T47D (cell line): ENCODE measurements at regions not wholly inside any gene's neighbourhood (a gene's known extent, or its start where the extent isn't known, plus 50 kb on each side); places are given as distances from the start of the nearest gene placed in this dataset.

Experiments used
- DNase-seq, 2 experiments: peaks; one replicate each; pipeline versions ENCODE4 v3.0.0 to v3.0.0-alpha.2; 2011 to 2012; ENCODE audit warnings: low read depth in 1 of 2, low spot score in 1 of 2
- JUND ChIP-seq: IDR thresholded peaks from 2 replicates; pipeline ENCODE4 v1.6.1; 2012; ENCODE audit warnings: low read depth
- in situ Hi-C: cut with HindIII; loops from 2 replicates; pipeline ENCODE4 v1.10.0; 2016; ENCODE audit warnings: low sequenced_read_pairs, low pct_unique_long_range_greater_than_20kb

DNA sequence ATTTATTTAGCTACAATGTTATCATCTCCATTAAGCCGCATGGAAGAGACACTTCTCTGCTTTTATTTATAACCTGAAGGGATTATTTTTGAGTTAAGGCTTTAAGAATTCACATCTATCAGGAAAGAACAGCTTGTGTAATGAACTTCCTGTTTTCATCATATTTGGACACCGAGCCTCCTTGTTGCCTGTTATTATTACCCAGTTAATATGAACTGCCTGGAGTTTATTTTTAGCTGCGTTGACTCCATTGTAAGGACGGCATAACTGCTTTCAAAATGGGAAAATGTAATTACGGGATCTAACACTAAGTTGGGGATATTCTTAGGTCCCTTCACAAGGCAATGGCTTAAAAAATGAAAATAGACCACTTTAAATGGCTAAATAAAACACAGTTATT is 89.0 kb upstream of the NR4A3 start:
- DNase-seq = no peak
- TF ChIP-seq JUND = no peak
- in situ Hi-C loops = no loop called here

GRCh38 chr9:99735041-99735440 is 86.6 kb upstream of the NR4A3 start:
- DNase-seq = no peak
- TF ChIP-seq JUND = no peak
- in situ Hi-C loops = no loop called here

GRCh38 chr9:99736291-99736690 is 85.4 kb upstream of the NR4A3 start:
- no peak for TF ChIP-seq JUND
- no peak for DNase-seq
- in situ Hi-C loops = no loop called here

DNA sequence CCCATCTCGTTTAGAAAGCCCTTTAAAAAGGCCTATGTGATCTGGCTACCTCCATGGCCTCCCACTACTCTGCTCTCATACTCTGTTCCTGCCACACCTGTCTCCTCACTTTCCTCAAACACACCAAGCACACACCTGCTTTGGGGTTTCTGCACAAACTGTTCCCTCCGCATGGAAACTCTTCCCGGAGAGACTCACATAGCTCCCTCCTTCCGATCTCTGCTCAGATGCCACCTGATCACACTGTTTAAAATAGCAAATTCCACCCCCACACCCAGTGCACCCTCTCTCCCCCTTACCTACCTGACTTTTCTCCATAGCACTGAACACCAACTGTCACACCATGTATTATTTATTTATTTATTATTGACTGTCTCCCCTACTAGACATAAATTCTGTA is 84.0 kb upstream of the NR4A3 start:
- in situ Hi-C loops = no loop called here
- no peak for TF ChIP-seq JUND
- no peak for DNase-seq

DNA sequence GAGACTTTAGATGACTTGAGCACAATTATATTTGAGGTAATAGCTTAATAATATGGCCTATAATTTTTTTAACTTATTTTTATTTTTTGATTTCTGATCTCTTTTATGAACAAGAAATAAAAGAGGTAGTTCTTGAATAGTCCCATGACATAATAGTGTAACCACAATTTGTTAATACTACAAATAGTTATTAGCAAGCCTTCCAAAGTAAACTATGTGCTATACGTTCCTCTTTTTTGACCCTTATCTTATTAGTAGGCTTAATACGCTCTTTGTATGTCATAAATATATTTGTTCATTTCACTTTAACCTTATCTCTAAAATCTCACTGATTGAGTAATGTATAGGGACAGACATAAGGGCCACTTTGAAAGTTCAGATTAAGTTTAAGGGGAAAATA is 78.7 kb upstream of the NR4A3 start:
- no peak for TF ChIP-seq JUND
- in situ Hi-C loops = no loop called here
- DNase-seq = no peak

- no peak for TF ChIP-seq JUND
- DNase-seq = no peak
- in situ Hi-C loops = no loop called here
Observed at GRCh38 chr9:99743455-99743854, 78.2 kb upstream of the NR4A3 start.

DNA sequence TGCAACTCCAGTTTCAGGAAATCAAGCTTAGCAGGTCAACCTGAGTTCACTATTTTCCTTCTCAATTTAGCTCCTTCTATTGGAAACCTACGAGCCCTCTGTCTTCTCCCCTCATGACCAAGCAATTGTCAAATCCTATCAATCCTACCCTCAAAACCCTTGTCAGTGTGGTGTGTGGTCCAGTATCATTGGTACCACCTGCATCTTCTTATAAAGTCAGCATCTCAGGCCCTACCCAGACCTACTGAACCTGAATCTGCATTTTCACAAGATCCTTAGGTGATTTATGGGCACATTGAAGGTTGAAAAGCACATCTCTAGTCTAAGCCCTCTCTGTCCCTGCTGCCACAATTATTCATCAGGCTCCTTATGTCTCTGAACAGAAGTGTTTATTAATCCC is 77.6 kb upstream of the NR4A3 start:
- no peak for TF ChIP-seq JUND
- in situ Hi-C loops = no loop called here
- no peak for DNase-seq

GRCh38 chr9:99745085-99745484 is 76.6 kb upstream of the NR4A3 start:
- in situ Hi-C loops = no loop called here
- no peak for TF ChIP-seq JUND
- no peak for DNase-seq

DNA sequence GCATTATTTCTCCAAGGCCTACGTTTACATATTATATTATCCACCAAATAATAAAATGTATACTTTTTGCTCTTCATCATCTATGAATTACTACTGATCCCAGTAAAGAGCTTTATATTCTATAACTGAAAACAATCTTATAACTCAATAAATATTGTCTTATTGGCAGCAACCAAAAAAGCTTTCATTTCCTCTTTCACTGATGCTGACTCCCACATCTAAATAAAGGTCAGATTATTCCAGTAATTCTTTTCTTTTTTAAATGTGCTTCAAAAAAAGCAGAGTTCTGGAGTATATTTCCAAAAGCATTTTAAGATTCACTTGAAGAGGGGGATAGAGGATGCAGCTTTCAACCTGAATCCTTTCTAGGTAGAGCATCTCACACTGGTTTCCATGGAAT is 75.3 kb upstream of the NR4A3 start:
- no peak for TF ChIP-seq JUND
- no peak for DNase-seq
- in situ Hi-C loops = no loop called here

DNA sequence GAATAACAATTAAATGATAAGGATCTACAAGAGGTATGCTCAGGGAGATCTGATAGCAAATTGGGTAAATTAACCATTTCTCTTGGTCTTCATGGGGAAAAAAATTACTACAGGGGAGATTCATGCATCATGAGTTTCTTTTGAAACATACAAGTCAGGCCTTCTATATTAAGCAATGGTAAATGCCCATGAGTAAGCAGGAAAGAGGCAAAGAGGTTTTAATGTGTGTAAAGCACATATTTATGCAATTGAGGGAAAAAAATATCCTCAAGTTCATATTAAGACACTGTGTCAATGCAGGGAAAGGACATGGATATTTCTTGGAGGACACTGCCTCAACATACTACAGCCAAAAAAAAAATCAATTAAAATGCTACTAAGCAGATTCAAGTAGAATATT is 73.4 kb upstream of the NR4A3 start:
- no peak for DNase-seq
- in situ Hi-C loops = no loop called here
- no peak for TF ChIP-seq JUND

DNA sequence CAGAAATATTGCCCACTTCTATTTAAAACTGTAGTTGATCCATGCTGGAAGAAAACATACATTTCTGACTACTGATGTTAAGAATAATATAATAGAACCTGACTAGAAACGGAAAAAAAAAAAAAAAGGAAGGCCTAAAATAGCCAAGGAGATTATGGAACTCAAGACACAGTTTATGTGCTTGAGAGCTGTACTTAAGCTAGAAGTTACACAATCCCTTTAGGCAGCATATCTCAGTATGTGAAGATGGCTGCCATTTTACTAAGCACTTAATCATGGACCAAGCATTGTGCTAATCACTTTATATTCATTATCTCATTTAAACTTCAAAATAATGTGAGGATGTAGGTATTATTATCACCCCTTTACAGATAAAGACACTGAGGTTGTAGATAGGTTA is 73.0 kb upstream of the NR4A3 start:
- in situ Hi-C loops = no loop called here

GRCh38 chr9:99749641-99750040 is 72.0 kb upstream of the NR4A3 start:
- TF ChIP-seq JUND = no peak
- in situ Hi-C loops = no loop called here
- DNase-seq = no peak

More for the DNA sequence above, 73.0 kb upstream of the NR4A3 start:
- no peak for TF ChIP-seq JUND
- no peak for DNase-seq

DNA sequence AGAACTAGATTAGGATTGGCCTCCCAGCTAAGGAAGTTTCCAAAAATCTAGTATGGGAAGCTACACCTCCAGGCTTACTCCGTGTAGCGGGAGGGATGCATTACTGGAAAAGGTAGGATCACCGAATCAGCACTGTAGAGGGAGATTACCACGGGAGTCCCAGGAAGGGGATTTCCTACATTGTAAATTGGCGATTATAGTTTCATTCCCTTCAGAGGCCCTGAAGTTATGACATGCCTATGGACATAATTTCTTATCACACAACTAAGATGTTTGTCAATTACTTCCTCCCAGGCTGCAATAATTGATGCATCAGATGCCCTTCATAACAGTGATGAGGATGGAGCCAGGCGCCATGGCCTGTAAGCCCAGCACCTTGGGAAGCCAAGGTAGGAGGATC is 71.2 kb upstream of the NR4A3 start:
- no peak for TF ChIP-seq JUND
- in situ Hi-C loops = no loop called here
- DNase-seq = no peak

- no peak for TF ChIP-seq JUND
- in situ Hi-C loops = no loop called here
- DNase-seq = no peak
Observed at GRCh38 chr9:99752417-99753109, 69.1 kb upstream of the NR4A3 start.
